ENCODE measurements at regions not wholly inside any gene's neighbourhood (a gene's known extent, or its start where the extent isn't known, plus 50 kb on each side); places are given as distances from the start of the nearest gene placed in this dataset.

DNA sequence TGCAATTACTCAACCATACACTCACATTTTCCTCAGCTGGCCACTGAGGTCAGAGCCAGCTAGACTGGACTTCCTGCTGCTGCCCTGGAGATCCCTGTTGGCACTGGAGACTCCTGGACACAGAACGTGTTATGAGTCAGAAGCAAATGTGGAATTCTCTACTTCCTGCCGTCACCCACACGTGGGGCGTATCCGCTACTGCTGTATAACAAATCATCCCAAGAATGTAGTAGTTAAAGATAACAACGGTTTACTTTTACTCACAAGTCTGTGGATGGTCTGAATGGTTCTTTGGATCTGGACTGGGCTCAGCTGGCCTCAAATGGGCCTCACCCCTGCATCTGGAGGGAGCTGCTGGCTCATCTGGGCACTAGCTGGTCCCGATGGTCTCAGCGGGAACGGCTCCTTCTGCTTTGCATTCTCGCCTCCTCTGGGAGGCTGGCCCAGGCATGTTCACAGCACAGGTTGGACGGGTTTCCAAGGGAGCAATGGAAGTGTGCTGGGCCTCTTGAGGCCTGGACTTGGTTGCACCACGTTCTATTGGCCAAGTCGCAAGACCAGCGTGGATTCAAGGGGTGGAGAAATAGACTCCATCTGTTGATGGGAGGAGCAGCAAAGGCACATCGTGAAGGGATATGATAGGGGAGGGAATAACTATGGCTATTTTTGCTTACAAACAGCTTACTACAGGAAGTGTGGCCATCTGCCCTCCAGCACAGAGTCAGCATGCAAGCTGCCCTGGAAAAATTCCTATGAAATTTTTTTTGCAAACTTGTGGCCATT is 118.5 kb downstream of the SNX5 start:
- no peak for TF ChIP-seq CTCF (conservative IDR thresholded peaks at IDR 0.05; ENCODE audit: control insufficient read depth, insufficient read depth, low read depth, low read length)
- peak overlapping the region; percentile 6 for H3K4me3 ChIP-seq (ENCODE audit: control insufficient read depth, low read depth, low read length)

DNA sequence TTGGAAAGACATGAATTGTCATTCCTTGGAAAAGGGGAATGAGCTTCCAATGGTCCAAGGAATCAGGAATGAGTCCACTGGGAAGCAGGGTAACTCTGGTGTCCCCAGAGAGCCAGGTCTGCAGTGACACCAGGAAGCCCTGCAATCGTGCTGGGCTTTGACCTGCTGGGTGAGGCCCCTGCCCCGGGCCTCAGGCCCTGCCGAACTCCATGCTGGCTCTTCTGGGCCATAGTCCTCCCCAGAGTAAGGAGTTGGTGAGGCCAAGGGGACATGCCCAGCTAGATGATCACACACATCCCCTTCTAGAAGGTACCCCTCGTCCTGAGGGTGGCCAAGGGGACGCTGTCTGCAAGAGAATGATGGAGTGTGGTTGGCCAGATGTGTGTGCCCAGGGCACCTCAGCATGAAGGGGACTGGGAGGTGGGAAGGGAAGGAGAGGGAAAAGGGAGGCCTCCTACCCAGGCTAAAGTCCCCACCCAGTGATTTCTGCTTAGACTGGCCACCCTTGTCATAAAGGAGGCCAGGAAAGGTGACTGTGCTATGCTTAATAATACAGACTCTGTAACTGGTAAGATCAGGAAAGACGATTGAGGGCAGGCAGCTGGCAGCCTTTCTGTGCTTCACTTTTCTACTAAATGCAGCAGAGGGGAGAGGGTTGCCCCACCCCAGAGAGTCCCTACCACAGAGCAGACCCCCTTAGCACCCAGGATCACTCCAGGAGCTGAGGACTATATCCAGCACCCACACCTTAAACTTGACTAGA is 119.3 kb downstream of the SNX5 start:
- no peak overlapping the region for H3K4me3 ChIP-seq (ENCODE audit: control insufficient read depth, low read depth, low read length)
- no peak for TF ChIP-seq CTCF (conservative IDR thresholded peaks at IDR 0.05; ENCODE audit: control insufficient read depth, insufficient read depth, low read depth, low read length)

More for the DNA sequence above, 118.5 kb downstream of the SNX5 start:
- peak; percentile 99 for DNase-seq (ENCODE audit: low read depth)

DNA sequence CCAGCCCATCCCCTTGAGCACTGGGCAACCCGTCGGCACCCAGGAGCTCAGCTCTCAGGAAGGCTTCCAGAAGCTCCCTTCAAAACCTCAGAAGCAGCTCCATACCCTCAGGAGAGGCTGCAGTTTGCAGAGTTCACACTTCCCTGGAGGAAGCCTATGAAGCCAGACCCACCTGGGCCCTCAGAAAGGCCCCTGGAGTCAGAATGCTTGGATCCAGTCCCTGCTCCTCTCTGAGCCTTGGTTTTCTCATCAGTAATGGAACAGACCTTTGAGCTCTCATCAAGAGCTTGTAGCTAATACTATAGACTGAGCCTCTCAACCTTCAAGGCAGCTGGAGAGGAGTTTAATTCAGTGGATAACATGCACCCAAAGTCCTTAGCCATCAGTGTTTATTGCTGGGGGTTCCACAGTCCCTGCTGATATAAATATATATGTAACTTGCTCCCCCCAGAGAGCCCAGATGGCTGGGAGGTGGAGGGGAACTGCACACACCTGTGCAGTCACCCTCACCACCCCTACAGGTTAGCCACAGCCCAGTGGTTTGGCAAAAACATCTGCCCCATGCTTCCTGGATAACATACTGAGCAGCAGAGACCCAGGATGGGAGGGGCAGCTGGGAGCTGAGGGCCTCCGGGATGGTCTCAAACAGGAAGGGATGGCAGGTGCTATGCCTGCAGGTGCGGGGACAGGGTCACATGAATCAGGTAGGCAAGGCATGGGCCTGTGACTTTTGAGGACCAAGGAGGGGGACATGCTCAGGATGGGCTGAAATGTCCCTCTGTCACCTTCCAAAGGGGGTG is 120.1 kb downstream of the SNX5 start:
- TF ChIP-seq CTCF (conservative IDR thresholded peaks at IDR 0.05; ENCODE audit: control insufficient read depth, insufficient read depth, low read depth, low read length) = no peak
- no peak for DNase-seq (ENCODE audit: low read depth)
- no peak overlapping the region for H3K4me3 ChIP-seq (ENCODE audit: control insufficient read depth, low read depth, low read length)

More for the DNA sequence above, 119.3 kb downstream of the SNX5 start:
- no peak for DNase-seq (ENCODE audit: low read depth)

DNA sequence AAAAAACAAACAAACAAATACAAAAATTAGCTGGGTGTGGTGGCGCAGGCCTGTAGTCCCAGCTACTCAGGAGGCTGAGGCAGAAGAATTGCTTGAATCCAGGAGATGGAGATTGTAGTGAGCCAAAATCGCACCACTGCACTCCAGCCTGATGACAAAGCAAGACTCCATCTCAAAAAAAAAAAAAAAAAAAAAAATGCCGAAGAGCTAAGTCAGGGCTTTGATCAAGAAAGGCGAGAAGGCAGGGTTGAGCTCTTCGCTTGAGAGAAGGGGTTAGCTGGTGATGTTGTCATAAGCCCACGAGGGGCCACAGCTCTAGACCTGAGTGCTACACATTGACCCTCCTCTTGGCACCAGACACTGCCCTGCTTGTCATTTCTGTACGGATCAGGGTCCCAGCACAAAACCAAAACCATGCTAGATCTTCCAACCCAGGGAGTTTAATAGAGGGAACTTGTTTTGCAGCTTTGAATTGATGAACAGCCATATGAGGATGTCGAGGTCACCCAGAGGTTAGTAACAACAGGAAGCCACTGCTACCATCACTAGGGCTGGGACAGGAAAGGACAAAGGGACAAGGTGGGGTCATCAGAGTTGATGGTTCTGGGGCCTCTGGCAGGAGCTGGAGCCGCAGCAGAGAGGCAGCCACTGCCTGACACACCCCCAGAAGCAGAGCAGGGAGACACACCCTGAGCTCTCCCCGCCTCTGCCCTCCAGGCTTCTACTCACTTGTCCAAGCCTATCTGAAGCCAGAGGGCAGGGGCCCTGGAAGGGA is 122.7 kb downstream of the SNX5 start:
- no peak for DNase-seq (ENCODE audit: low read depth)
- TF ChIP-seq CTCF (conservative IDR thresholded peaks at IDR 0.05; ENCODE audit: control insufficient read depth, insufficient read depth, low read depth, low read length) = no peak
- no peak overlapping the region for H3K4me3 ChIP-seq (ENCODE audit: control insufficient read depth, low read depth, low read length)

DNA sequence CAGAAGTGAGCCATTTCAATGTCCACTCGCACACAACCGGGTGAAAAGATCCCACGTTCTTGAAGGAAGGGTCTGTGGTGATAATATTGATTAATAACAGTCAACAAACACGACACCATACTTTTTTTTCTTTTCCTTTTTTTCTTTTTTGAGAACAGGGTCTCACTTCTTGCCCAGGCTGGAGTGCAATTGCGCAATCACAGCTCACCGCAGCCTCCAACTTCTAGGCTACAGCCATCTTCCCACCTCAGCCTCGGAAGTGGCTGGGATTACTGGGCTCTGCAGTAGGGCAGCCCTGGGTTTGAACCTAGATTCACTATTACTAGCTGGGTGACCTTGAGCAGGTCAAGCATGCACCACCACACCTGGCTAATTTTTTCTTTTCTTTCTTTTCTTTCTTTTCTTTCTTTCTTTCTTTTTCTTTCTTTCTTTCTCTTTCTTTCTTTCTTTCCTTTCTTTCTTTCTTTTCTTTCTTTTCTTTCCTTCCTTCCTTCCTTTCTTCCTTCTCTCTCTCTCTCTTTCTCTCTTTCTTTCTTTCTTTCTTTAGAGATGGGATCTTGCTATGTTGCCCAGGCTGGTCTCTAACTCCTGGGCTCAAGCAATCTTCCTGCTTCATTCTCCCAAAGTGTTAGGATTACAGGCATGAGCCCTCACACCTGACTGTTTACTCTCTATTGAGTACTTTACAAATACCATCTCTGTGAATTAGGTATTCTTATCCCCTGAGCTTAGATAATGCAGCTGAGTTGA is 123.9 kb downstream of the SNX5 start:
- no peak for TF ChIP-seq CTCF (conservative IDR thresholded peaks at IDR 0.05; ENCODE audit: control insufficient read depth, insufficient read depth, low read depth, low read length)
- no peak overlapping the region for H3K4me3 ChIP-seq (ENCODE audit: control insufficient read depth, low read depth, low read length)
- no peak for DNase-seq (ENCODE audit: low read depth)
